ENCODE measurements at regions not wholly inside any gene's neighbourhood (a gene's known extent, or its start where the extent isn't known, plus 50 kb on each side); places are given as distances from the start of the nearest gene placed in this dataset.

GRCh38 chr1:204771358-204771757 is 85.8 kb upstream of the LRRN2 start:
- no peak for TF ChIP-seq POLR2AphosphoS5 (IDR thresholded peaks at IDR 0.05; ENCODE audit: low read depth, low read length)
- no peak for TF ChIP-seq POLR2A (IDR thresholded peaks at IDR 0.05; ENCODE audit: low read depth, low read length)
- no peak for TF ChIP-seq TAF1 (IDR thresholded peaks at IDR 0.05; ENCODE audit: borderline replicate concordance, low read depth, low read length)

Data from GM12892 (cell line).